GM21619 (cell line): ENCODE measurements at regions not wholly inside any gene's neighbourhood (a gene's known extent, or its start where the extent isn't known, plus 50 kb on each side); places are given as distances from the start of the nearest gene placed in this dataset.
A peak's percentile ranks its signal among the peaks of the same experiment; 100 is the strongest.
"Not testable (repeated sequence)": the region's sequence is repeated elsewhere in the genome, so short reads cannot be mapped to it uniquely, and the experiment has no call there.

Experiments used
- ATAC-seq: cut with Tn5 transposase; IDR thresholded peaks from one replicate; pipeline ENCODE4 v1.9.1; 2021; ENCODE audit not compliant: unreplicated experiment

DNA sequence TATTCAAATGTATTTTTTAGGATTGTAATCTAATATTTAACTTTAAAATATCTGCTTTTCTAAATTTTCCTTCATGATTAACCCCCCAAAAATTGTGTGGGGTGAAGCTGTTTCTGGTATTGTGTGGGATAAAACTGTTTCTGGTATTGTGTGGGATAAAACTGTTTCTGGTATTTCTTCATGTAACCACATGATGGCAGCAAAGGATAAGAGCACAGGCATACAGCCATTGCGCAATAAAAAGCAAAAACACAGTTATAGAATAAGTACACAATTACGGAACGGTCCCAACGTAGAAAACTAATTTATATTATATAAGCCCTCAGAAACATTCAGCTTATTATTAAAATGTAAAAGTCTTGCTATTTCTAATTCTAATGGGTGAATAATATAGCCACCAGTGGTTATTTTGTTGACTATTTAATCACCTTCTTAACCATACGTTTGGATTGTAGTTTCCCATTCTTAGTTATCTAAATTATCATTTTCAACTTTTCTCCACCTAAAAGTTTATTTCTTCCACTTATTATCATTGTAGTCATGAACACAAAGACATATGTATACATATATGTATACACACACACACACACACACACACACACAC is 333.9 kb upstream of the FSTL5 start:
- peak; percentile 69 for ATAC-seq

DNA sequence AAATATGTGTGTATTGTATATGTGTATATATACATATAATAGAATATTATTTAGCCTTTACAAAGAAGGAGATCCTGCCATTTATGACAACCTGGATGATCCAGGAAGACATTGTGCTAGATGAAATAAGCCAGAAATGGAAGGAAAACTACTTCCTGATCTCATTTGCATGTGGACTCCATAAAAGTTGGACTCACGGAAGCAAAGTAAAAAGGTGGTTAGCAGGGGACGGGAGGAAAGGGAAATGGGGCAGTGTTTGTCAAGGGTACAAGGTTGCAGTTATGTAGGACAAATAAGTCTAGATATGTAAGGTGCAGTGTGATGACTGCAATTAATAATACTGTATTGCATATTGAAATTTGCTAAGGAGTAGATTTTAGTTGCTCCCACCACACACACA is 331.1 kb upstream of the FSTL5 start:
- no peak for ATAC-seq

DNA sequence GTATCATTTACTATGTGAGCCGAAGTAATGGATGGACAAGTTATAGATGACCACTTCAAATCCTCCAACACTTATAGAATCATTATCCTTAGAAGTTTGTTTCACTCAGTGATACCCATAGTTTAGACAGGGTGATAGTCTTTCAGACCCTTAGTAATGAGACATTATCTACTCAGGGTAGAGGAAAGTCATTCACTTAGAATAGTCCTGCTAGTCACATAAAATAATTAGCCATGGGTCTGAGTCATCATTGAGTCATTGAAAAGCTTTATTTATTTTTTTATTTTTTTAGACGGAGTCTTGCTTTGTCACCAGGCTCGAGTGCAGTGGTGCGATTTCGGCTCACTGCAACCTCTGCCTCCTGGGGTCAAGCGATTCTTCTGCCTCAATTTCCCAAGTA is 321.7 kb upstream of the FSTL5 start:
- no peak for ATAC-seq

DNA sequence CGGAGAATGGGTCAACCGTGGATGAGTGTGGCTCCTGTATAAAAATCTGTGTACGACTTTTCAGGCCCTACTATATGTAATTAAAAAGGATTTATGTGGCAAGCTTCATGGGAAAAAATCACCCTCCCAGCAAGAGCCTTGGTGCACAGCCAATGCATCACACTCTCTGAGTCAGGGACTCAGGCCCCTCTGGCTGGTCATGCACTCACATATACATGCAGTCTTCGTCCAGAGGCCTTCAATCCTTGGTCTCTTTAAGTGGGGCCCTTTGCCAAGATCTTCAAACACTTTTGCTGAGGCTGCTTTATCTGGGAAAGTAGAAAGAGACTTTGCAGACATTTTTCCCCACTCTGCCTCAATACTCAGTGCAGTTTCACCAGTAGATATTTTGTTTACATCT is 311.4 kb upstream of the FSTL5 start:
- ATAC-seq = no peak

DNA sequence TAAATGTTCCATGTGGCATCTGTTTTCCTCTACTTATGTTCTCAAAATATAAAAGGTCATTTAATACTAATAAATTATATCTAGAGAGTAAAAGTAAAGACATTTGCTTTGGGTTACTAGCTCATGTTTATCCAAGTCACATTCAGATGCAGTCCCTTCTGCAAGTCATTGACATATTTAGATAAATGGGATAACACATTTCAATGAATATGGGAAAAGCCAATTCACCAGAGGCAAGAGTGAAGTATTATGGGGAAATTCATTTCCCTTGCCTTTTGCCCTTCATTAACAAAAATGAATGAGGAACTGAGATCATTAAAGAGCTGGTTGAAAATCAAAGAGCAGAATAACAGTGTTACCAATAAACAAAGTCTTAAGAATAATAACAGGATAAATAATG is 306.2 kb upstream of the FSTL5 start:
- no peak for ATAC-seq

DNA sequence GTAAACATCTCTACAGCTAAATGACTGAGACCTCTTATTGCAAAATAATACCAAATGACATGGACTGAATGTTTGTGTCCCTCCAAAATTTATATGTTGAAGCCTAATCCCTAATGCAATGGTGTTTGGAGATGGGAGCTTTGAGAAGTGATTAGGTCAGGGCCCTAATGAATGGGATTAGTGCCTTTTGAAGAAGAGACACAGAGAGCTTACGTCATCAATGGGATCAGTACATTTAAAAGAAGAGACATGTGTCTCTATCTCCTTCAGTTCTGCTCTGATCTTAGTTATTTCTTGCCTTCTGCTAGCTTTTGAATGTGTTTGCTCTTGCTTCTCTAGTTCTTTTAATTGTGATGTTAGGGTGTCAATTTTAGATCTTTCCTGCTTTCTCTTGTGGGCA is 301.6 kb upstream of the FSTL5 start:
- ATAC-seq = not testable (repeated sequence)

DNA sequence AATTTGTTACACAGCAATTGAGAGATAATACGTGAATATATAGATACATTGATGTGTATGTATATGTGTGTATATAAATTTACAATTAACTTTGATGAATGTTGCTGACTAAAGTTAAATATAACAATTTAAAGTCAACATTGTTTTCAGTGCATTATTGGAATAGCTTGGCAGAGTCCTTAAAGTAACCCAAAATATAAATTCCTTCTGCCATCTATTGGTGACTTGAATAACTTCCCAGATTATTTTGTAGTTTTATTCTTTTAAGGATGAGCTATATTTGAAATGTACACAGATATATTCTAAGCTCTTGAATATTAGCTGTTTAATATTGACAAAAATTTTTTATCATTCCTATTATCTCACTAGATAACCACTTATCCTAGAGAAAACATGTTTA is 298.2 kb upstream of the FSTL5 start:
- ATAC-seq = no peak

DNA sequence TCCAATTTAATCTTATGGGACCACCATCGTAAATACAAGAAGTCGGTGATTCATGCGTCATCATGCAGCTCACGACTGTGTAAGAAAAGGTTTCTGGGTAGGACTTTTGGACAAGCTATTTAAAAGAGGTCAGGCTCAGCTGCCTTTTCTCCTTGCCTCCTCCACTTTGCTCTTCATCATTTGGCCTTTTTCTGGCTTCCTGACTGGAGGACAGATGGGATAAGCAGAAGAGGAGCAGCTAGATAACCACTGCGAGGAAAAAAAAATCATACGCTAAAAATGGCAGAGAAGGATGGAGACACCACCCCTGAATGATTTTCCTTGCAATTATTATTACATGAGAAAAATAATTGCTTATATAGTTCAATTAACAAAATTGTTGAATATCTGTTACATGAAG is 294.3 kb upstream of the FSTL5 start:
- no peak for ATAC-seq

DNA sequence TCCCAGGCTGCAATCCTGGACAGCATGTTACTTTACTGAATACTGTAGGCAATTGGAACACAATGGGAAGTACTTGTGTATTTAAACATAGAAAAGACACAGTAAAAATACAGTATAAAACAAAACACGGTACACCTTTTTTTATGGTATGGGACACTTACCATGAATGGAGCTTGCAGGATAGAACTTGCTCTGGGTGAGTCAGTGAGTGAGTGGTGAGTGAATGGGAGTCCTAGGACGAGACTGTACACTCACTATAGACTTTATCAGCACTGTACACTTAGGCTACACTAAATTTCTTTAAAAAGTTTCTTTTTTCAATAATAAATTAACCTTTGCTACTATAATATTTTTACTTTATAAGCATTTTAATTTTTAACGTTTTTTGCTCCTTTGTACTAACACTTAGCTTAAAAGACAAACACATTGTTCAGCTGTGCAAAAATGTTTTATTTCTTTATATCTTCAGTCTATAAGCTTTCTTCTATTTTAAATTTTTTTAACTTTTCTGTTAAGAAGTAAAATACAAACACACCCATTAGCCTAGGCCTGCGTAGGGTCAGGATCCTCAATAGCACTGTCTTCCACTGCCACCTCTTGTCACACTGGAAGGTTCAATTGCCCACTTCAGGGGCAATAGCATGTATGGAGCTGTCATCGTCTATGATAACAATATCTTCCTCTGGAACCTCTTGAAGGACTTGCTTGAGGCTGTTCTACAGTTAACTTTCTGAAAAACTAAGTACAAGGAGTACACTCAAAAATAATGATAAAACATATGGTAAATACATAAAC is 293.5 kb upstream of the FSTL5 start:
- no peak for ATAC-seq

DNA sequence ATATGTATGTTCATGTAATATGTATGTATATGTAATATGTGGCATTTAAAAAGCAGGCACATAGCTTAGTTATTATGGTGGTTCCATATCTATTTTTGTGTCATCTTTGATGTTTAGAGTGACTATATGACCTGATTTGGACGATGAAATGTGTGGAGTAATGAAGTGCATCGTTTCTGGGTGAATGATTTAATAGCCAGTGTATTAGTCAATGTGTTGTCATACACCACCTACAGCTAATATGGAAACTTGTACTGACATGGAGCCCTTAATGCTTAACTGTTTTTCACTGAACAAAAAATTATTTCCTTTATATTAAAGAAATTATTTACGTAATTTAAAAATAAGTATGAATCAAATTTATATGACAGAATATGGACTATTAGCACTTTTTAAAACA is 292.3 kb upstream of the FSTL5 start:
- no peak for ATAC-seq

DNA sequence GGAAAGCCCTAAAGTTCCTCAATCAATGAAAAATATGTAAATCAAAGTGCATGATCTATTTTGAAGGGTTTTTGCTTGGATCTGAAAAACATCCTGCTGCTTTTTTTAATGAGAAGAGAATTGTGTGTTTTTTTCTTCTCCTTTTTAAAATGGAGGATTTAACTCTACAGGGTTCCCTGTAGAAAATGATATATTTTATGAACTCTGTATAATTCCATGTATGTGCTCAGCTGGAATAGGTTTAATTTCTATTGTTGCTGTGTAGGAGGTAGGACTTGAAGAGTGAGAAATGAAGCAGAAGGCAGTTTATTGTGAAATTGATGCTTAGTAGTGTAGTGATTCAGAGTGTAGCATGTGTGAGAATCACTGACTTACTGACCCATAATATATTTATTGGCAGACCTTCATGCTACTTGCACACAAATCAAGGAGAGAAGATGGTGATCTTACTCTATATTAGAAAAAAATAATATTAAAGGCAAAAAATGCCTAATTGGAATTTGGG is 286.8 kb upstream of the FSTL5 start:
- no peak for ATAC-seq

DNA sequence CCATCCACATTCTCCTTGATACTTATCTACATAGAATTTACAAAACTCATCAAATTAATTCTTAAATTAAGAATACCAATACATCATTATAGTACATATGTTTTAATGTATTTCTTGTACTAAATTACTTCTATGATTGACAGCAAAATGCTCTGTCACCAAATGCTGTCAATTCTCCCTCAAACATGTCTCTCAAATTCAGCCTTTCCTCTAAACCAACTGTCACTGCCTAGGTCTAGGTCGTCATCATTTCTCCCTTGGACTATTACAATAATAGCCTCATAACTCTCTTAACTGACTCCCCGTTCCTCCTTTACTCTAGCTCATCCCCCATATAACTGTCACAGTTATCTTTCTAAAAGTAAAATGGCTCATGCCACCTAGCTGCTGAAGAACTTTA is 279.7 kb upstream of the FSTL5 start:
- ATAC-seq = no peak

DNA sequence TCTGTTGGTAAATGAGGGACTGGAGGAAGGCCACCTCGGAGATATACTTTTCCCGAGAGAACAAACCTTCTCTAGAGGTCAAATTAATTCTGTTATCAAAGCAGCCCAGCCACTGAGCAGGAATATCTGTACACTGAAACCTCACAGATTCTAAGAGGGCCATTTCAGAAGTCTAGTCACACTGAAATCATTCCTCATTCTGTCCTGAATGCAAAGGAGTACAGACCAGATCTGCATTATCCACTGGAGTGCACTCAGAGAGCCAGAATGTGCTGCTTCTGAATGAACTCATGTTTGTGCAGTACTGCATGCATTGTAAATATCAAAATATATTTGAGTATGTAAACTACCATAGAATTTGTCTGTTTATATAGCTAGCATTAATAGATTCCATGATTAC is 278.3 kb upstream of the FSTL5 start:
- no peak for ATAC-seq

DNA sequence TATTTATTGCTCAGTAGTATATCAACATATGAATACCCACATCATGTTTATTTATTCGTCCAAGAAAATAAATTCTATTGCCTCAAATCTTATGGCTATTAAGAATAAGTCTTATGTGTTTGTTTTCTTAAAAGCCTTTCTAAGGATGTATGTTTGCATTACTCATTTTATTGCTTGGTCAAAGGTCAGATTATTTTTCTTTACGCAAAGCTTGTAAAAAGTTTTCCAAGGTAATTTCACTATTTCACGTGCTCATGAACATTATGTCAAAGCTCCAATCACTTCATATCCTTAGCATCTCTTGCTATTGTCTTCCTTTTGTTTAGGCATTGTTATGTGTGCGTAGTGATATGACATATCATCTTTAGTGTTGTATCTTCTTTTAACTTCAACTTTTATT is 258.5 kb upstream of the FSTL5 start:
- ATAC-seq = no peak

DNA sequence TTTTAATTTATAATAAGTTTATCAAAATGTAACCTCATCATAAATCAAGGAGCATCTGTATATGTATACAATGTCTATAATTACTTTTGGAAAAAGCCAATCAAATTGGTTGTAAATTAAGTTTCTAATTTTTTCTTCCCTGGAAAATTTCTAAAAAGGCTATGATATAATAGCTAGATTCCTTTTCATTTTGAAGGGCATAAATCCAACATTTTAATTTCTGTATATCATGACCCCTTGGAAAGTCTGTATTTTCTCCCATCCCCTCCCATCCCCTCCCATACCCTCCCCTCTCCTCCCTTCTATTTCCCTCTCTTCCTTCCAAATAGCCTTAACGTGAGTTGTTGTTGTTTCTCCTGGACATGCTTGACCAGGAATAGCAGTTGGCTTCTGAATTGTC is 247.1 kb upstream of the FSTL5 start:
- ATAC-seq = no peak

DNA sequence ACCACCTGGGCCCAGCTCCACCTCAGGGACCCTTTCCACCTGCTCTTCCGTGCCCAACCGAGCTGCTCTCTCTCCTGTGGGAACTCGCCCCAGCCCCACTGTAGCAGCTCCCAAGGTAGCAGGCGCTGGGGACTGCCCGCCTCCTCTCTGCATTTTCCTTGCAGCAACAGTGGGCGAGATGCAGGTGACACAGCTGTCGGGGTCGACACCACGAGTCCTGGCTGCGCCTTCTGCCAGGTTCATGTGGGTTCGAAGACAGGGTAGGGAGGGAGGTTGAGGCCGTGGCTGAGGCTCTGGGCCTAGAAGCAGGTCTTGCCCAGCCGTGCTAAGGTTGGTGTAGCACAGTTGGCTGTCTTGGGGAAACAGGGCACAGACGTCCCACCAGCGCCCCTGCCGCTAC is 245.2 kb upstream of the FSTL5 start:
- ATAC-seq = no peak

DNA sequence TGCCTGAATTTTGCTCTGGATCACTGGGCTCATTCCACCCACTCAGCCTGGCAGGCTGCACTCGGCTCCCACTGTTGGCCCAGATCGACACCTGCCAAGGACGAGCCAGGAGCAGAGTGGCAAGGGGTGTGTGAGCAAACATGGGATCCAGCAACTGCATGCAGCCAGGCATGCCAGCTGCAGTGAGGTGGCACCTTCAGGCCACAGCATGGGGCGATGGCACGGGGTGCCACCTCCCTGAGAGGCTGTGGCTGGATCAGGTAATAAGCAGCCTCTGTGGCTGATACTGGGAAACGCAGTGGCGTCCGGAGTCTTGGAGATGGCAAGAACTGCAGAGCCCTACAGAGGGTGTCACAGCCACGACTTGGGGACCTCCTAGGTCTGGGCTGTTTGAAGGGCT is 244.5 kb upstream of the FSTL5 start:
- no peak for ATAC-seq

DNA sequence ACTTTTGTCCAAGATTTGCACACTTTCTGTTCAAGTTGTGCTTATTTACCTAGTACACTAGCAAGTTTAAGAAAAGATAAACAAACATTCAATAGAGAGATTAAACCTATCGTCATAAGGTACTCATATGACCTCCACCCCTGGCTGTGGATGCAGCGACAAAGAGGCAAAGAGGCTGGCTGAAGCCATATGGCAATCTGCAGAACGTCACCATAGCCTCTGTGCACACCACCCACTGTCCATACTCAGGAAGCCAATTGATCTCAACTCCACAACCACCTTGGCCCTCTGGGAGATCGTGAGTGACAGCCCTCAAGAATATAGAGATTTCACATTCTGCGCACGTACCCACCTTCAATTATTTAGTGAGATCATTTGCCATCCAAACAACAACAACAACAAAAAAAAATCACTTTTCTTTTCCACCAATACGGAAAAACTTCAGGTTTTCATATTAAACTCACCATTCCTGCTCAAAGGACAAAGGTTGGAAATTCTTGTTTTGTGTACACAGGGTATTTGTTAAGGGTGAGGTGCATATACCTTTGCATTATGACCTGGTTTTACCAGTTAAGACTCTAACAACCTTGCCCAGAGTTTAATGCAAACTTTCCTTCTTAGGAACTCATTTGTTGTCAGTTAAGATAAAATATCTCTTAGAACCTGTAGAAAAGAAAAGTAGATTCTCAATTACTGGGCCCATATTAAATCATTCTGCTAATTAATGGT is 243.0 kb upstream of the FSTL5 start:
- ATAC-seq = no peak

DNA sequence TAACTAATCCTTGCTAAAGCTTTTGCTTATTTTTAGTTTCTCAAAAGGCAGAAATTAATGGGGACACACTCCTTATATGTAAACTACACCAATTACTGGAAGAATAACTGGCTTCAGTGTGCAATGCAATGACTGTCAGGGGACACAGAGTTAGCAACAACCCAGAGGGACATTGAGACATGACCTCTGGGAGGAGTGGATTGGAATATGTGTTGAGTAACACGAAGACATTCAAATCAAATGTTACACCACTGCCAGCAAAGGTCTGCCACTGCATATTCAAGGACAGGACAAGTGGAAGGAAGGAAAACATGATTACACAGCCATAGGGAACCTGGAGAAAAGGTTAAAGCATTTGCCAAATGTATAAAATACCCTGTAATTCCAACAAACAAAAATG is 240.1 kb upstream of the FSTL5 start:
- ATAC-seq = no peak

DNA sequence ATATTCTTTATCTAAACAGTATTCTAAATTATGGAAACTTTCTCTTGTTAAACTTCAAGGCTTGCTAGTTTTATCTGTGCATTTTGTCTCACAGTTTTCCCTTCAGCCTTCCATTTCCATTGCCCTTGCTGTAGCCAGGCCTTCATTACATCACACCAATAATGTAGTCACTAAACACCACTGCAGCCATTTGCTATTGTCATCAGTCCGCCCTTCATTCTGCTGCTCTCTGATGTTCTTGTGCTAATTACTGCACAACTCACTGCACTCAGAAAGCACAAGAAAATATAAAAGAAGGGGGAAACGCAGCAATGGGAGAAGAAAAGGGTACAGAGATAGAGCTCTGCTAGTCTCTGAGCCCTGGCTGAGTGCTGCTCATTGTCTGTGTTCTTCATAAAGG is 239.6 kb upstream of the FSTL5 start:
- ATAC-seq = no peak

DNA sequence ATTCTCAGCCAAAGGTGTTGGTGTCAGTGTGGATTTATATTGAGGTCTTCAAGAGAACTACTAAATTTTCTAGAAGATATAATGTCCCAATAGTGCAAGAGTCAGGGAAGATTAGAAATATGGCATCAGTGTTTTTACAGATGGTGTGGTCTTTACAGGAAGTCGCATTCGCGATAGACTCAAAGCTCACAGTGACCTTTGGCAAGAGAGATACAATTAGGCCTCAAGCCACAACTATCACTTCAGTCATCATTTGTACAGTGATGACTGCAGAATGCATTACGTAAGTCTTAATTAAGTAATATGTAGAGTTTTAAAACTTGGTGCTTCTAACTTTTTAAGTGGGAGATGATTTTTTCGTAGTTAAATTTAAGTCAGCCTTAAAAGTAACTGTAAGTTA is 237.2 kb upstream of the FSTL5 start:
- no peak for ATAC-seq

DNA sequence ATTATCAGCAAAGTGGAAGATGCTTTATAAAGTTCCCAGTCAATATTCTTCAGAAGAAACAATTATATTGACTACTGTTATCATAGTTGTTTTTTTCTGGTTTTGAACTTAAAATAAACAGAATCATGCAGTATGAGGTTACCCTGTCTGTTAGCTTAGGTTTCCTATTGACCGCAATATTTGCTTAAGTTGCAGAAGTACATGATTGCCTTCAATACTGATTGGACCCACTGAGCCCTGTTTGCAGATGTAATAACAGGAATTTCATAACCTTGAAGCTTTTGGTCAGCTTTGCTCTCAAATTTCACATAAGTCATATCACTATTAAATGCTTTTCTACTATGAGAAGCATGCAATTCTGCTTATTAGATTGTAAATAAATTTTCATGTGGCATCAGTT is 229.1 kb upstream of the FSTL5 start:
- ATAC-seq = peak; percentile 70
